GM19372 (cell line): ENCODE measurements at regions not wholly inside any gene's neighbourhood (a gene's known extent, or its start where the extent isn't known, plus 50 kb on each side); places are given as distances from the start of the nearest gene placed in this dataset.
"Not testable (repeated sequence)": the region's sequence is repeated elsewhere in the genome, so short reads cannot be mapped to it uniquely, and the experiment has no call there.

ENCODE experiments used
- ATAC-seq: cut with Tn5 transposase; IDR thresholded peaks from one replicate; pipeline ENCODE4 v1.9.1; 2021; ENCODE audit warnings: mild to moderate bottlenecking, low read depth, moderate library complexity; ENCODE audit not compliant: unreplicated experiment

- no peak for ATAC-seq
Measured at GRCh38 chr1:30469426-30469825, 254.0 kb downstream of the MATN1 start.

- ATAC-seq, result no peak
Measured at GRCh38 chr1:30467101-30467500, 256.3 kb downstream of the MATN1 start.

GRCh38 chr1:30466610-30467009, 256.8 kb downstream of the MATN1 start:
- no peak for ATAC-seq

GRCh38 chr1:30466026-30466425, 257.4 kb downstream of the MATN1 start:
- ATAC-seq, result no peak

- ATAC-seq, result no peak
Measured at GRCh38 chr1:30465096-30465495, 258.3 kb downstream of the MATN1 start.

- no peak for ATAC-seq
Measured at GRCh38 chr1:30464187-30464617, 259.2 kb downstream of the MATN1 start.

GRCh38 chr1:30462826-30463425, 260.5 kb downstream of the MATN1 start:
- no peak for ATAC-seq

GRCh38 chr1:30462166-30462565, 261.2 kb downstream of the MATN1 start:
- no peak for ATAC-seq

GRCh38 chr1:30461640-30462039, 261.7 kb downstream of the MATN1 start:
- no peak for ATAC-seq

- no peak for ATAC-seq
Measured at GRCh38 chr1:30460661-30461060, 262.7 kb downstream of the MATN1 start.

GRCh38 chr1:30458730-30459485, 264.5 kb downstream of the MATN1 start:
- not testable (repeated sequence) for ATAC-seq

- ATAC-seq, result no peak
Measured at GRCh38 chr1:30452925-30453324, 270.5 kb downstream of the MATN1 start.

- no peak for ATAC-seq
Measured at GRCh38 chr1:30452170-30452569, 271.2 kb downstream of the MATN1 start.

- no peak for ATAC-seq
Measured at GRCh38 chr1:30451532-30452125, 271.8 kb downstream of the MATN1 start.

- ATAC-seq, result no peak
Measured at GRCh38 chr1:30450818-30451233, 272.6 kb downstream of the MATN1 start.

- ATAC-seq, result no peak
Measured at GRCh38 chr1:30450148-30450817, 273.1 kb downstream of the MATN1 start.

GRCh38 chr1:30449428-30450147, 273.8 kb downstream of the MATN1 start:
- ATAC-seq, result no peak

- ATAC-seq, result no peak
Measured at GRCh38 chr1:30449003-30449402, 274.4 kb downstream of the MATN1 start.

- ATAC-seq, result no peak
Measured at GRCh38 chr1:30447701-30448100, 275.7 kb downstream of the MATN1 start.

GRCh38 chr1:30447080-30447479, 276.3 kb downstream of the MATN1 start:
- no peak for ATAC-seq

GRCh38 chr1:30446508-30446907, 276.9 kb downstream of the MATN1 start:
- no peak for ATAC-seq
